HG02981 (cell line): ENCODE measurements at regions not wholly inside any gene's neighbourhood (a gene's known extent, or its start where the extent isn't known, plus 50 kb on each side); places are given as distances from the start of the nearest gene placed in this dataset.
"Not testable (repeated sequence)": the region's sequence is repeated elsewhere in the genome, so short reads cannot be mapped to it uniquely, and the experiment has no call there.

Experiments used
- ATAC-seq: cut with Tn5 transposase; IDR thresholded peaks from one replicate; pipeline ENCODE4 v1.9.1; 2021; ENCODE audit warnings: mild to moderate bottlenecking, moderate library complexity; ENCODE audit not compliant: unreplicated experiment

- ATAC-seq = peak; percentile 76
These were observed 409.5 kb downstream of the SLC6A15 start for GRCh38 chr12:84502907-84503787.

DNA sequence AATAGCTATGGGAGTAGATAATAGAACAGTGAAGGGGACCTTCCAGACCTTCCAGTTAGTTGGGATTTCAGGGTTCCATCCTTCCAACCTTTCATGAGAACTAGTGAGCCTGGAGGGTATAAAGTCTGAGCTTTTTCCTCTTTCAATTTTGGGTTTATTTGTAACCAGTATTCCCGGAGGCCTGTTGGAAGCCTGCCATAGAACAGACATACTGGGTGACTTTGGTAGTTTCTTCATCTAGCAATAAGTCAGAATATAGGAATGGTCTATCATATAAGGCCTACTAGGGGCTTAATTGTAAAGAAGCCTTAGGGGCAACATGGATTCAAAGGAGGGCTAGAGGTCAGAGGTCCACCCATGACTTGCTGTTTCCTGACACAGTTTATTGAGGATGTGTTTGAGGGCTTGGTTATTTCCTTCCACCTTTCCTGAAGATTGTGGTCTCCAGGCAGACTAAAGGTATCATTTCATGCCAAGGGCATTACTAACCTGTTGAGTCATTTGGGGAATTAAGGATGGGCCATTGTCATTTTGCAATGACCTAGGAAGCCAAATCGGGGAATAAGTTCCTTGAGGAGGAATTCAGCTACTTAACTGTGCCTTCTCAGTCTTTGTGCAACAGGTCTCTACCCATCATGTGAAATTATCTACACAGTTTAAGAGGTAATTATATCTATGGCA lies 410.3 kb downstream of the SLC6A15 start:
- no peak for ATAC-seq

- no peak for ATAC-seq
These were observed 414.8 kb downstream of the SLC6A15 start for GRCh38 chr12:84497819-84498218.

DNA sequence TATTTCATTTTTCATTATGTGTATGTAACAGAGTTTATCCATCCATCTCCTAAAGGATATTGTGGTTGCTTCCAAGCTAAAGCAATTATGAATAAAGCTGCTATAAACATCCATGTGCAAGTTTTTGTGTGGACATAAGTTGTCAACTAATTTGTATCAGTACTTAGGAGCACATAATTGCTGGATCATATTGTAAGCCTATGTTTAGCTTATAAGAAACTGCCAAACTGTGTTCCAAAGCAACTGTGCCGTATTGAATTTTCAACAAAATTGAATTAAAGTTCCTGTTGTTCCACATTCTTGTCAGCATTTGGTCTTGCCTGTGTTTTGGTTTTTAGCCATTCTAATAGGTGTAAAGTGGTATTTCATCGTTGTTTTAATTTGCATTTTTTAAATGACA lies 416.9 kb downstream of the SLC6A15 start:
- no peak for ATAC-seq

- ATAC-seq = no peak
These were observed 420.2 kb downstream of the SLC6A15 start for GRCh38 chr12:84492351-84492883.

GRCh38 chr12:84484798-84485197 lies 427.8 kb downstream of the SLC6A15 start:
- ATAC-seq = no peak

DNA sequence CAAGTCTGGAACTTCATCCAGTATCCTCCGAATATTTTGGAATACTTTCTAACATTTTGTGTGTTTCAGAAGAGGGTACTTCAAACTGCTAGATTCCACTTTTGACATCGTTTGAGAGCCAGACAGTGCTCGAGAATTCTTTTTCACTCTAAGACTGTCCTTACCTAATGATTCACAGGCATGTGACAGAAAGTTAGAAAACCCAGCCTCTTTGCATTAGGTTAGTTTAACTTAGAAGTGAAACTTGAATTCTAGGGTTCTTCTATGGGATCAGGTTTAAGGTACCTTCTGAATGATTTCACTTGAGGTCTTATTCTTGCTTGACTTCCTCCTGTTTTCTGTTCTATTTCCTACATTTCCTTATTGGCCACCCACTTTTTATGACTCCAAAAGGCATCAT lies 431.8 kb downstream of the SLC6A15 start:
- no peak for ATAC-seq

GRCh38 chr12:84470361-84470760 lies 442.2 kb downstream of the SLC6A15 start:
- no peak for ATAC-seq

- no peak for ATAC-seq
These were observed 448.0 kb downstream of the SLC6A15 start for GRCh38 chr12:84464616-84465015.

- ATAC-seq = no peak
These were observed 448.7 kb downstream of the SLC6A15 start for GRCh38 chr12:84463741-84464495.

- ATAC-seq = no peak
These were observed 457.0 kb downstream of the SLC6A15 start for GRCh38 chr12:84455598-84455997.

DNA sequence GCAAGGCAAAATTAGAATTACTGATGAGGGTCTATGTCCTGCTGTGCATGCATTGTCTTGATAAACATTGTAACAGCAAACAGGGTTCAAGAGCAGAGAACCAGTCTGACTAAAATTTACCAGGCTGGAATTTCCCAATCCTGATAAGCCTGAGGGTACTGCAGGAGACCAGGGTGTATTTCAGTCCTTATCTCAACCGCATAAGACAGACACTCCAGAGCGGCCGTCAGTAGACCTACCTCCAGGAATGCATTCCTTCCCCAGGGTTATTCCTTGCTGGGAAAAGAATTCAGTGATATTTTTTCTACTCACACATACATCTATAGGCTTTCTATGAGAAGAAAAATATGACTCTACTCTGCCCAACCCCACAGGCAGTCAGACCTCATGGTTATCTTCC lies 466.1 kb downstream of the SLC6A15 start:
- not testable (repeated sequence) for ATAC-seq

DNA sequence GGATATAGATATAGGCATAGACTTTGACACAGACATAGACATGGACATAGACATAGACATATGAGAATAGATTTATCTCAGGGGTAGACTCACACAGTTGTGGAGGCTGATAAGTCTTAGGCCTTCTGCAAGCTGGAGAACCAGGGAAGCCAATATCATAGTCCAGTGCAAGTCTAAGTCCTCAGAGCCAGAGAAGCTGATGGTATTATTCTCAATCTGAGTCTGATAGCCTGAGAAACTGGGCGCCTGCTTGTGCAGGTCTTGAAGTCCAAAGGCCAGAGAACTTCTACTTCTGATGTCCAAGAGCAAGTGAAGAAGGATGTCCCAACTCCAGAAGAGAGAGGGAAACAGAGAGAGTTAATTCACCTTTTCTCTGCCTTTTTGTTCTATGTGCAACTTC lies 476.5 kb downstream of the SLC6A15 start:
- ATAC-seq = no peak

- no peak for ATAC-seq
These were observed 476.9 kb downstream of the SLC6A15 start for GRCh38 chr12:84435682-84436081.

GRCh38 chr12:84422340-84422739 lies 490.3 kb downstream of the SLC6A15 start:
- no peak for ATAC-seq

DNA sequence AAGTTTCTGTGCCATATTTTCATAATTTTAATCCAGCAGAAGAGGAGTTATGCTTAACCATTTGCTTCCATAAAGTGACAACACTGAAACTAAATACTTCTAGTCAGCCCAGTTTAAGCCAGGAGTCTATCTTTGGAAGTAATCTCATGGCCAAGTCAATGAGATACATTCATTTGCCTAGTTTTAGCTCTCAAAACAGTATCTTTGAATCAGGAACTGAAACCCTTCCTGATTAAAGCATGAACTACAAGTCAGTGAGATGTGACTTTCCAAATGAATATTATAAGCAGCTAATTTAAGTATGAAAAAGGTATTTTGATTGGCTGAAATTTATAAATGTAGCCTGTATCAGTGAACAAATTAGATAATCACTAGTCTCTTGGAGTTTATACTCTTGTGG lies 491.5 kb downstream of the SLC6A15 start:
- ATAC-seq = peak; percentile 48

DNA sequence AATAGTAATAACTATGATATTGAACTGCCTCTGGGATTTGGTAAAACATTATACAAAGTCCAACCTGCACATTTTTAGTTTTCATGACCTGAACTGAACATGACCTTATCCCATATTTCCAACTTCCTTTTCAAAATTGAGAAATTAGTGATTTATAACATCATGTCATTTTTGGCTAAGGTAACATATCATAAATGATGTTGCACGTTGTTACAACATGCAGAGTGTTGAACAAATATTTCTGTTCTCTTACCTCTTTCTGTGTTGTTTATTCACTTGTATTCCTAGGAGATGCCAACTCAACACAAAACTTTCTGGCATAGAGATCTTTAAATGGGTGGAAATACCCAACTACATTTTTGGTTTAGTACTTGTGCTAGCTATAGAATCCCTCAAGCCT lies 496.0 kb downstream of the SLC6A15 start:
- no peak for ATAC-seq

DNA sequence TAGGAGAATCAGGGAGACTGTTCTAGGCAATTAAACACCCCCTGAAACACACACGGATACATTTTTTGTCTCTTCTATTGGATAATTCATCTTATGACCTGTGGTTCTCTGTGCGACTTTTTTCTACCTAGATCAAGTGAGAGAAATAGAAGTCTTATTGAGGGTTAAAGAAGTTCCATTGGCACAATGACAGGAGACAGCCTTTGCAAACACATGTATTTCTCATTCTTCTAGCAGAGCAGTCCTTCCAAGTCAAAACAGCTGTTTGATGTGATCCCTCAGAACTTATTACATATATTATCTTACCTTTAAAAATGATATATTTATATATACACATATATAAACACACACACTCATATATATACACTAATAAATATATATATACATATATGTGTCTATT lies 496.7 kb downstream of the SLC6A15 start:
- ATAC-seq = no peak

GRCh38 chr12:84413656-84414055 lies 498.9 kb downstream of the SLC6A15 start:
- no peak for ATAC-seq

GRCh38 chr12:84412226-84412625 lies 500.4 kb downstream of the SLC6A15 start:
- no peak for ATAC-seq

DNA sequence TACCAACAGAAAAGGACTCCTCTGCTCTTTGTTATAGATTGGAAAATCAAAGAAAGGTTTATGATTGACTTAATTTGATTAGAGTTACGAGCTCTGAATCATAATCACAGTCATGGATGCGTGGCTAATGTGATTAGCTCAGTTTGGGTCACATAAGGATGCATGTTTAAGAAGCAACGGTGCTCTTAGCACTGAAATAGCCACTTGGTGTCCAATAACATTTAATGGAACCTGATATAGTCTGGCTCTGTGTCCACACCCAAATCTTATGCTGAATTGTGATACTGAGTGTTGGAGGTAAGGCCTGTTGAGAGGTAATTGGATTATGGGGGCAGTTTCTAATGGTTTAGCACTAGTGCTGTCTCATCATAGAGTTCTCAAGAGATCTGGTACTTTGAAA lies 501.6 kb downstream of the SLC6A15 start:
- no peak for ATAC-seq
